Spleen (tissue), 11 donors: ENCODE measurements at regions not wholly inside any gene's neighbourhood (a gene's known extent, or its start where the extent isn't known, plus 50 kb on each side); places are given as distances from the start of the nearest gene placed in this dataset.

Source experiments
- DNase-seq: peaks from one replicate; pipeline ENCODE4 v3.0.0-alpha.2; 2020
- H3K27ac ChIP-seq, 8 donors: fragments of 200-600 bp; sonication (generic) in 7 of 8; 1 replicate in 4 of 8; 2 replicates in 4 of 8; pipeline versions ENCODE4 v1.5.0 to v1.8.0; 2016 to 2021; ENCODE audit warnings: inconsistent platforms in 4 of 8, mild to moderate bottlenecking in 4 of 8, moderate library complexity in 1 of 8
- H3K27me3 ChIP-seq, 7 donors: fragments of 200-600 bp; sonication (generic) in 6 of 7; replicated peaks in 1 of 7; 1 replicate in 4 of 7; 2 replicates in 3 of 7; pipeline versions ENCODE4 v1.5.0 to v1.8.0; 2016 to 2021; ENCODE audit warnings: inconsistent platforms in 3 of 7, mild to moderate bottlenecking in 1 of 7
- H3K36me3 ChIP-seq, 6 donors: fragments of 200-600 bp; sonication (generic) in 5 of 6; 1 replicate in 4 of 6; 2 replicates in 2 of 6; pipeline versions ENCODE4 v1.5.0 to v1.8.0; 2016 to 2021; ENCODE audit warnings: inconsistent platforms in 2 of 6
- H3K4me1 ChIP-seq, 6 donors: fragments of 200-600 bp; sonication (generic) in 5 of 6; 1 replicate in 3 of 6; 2 replicates in 3 of 6; pipeline versions ENCODE4 v1.5.0 to v1.8.0; 2016 to 2021; ENCODE audit warnings: inconsistent platforms in 3 of 6
- H3K4me3 ChIP-seq, 8 donors: fragments of 200-600 bp; sonication (generic) in 7 of 8; 1 replicate in 4 of 8; 2 replicates in 4 of 8; pipeline versions ENCODE4 v1.5.0 to v1.8.0; 2016 to 2021; ENCODE audit warnings: inconsistent platforms in 4 of 8, mild to moderate bottlenecking in 4 of 8, moderate library complexity in 2 of 8
- H3K9me3 ChIP-seq, 8 donors: fragments of 200-600 bp; sonication (generic) in 7 of 8; 1 replicate in 4 of 8; 2 replicates in 4 of 8; pipeline versions ENCODE4 v1.5.0 to v1.8.0; 2016 to 2021; ENCODE audit warnings: inconsistent platforms in 4 of 8
- POLR2A ChIP-seq, 3 donors: fragments of 450-650 bp; IDR thresholded peaks; one replicate each; pipeline ENCODE4 v1.5.1; 2017; ENCODE audit warnings: antibody characterized with exemption in 3 of 3, mild to moderate bottlenecking in 1 of 3
- POLR2AphosphoS5 ChIP-seq, 3 donors: sonication (generic); formaldehyde crosslinking; IDR thresholded peaks; one replicate each; pipeline ENCODE4 v1.5.1; 2017; ENCODE audit warnings: antibody characterized with exemption in 3 of 3
- WGBS, 5 donors: extraction: QIAGEN DNeasy Blood & Tissue Kit in 3 of 5; methylation state at CpG; one replicate each; pipeline versions ENCODE4 v1.1.5 to v1.1.7; 2013 to 2018; 5-methylcytosine and 5-hydroxymethylcytosine counted together
- intact Hi-C: fragments of 100-400 bp; cut with DNase I; formaldehyde crosslinking; loops from one replicate; pipeline ENCODE4 v1.15.0; 2023; ENCODE audit warnings: low total_unique reads
- TF ChIP-seq, protein P1 (sequence below), 11 experiments: fragments of 200-600 bp in 7 of 11; fragments of 450-650 bp in 4 of 11; sonication (generic) in 4 of 11; IDR thresholded peaks in 8 of 11; conservative IDR thresholded peaks in 3 of 11; 1 replicate in 7 of 11; 2 replicates in 4 of 11; pipeline versions ENCODE4 v1.4.0 to v1.8.0; 2016 to 2021; ENCODE audit warnings: antibody characterized with exemption in 11 of 11, inconsistent platforms in 4 of 11, mild to moderate bottlenecking in 1 of 11
- donor health status: healthy with polysubstance abuse.
- donor health status: DM: no; HTN: no; CAD: no; lungs with moderate emphysema.
- donor health status: DM: no; HTN: no; CAD: no.
- donor health status: Bipolar disorder and iron deficiency.
- donor health status: healthy.
- donor health status: DM: no; HTN: no; CAD: no.
- donor health status: DM: yes; HTN: yes; CAD: no.

DNA sequence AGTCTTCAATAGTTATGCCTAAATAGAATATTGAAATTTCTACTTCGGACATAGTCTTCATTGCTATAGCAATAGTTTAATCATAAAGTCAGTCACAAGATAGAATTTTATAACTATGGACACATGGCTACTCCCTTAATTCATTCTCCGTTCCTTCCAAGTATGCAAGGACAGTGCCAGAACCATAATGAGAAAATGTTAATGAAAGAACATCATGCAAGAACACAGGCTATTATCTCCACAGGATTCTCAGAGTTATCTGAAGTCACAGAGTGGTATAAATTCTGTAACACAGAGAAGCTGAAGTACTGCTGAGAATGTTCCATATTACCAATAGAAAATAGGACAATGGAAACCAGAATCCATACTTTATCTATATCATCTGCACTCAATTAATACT is 826.2 kb downstream of the EPHA7 start:
- TF ChIP-seq, protein P1, sequence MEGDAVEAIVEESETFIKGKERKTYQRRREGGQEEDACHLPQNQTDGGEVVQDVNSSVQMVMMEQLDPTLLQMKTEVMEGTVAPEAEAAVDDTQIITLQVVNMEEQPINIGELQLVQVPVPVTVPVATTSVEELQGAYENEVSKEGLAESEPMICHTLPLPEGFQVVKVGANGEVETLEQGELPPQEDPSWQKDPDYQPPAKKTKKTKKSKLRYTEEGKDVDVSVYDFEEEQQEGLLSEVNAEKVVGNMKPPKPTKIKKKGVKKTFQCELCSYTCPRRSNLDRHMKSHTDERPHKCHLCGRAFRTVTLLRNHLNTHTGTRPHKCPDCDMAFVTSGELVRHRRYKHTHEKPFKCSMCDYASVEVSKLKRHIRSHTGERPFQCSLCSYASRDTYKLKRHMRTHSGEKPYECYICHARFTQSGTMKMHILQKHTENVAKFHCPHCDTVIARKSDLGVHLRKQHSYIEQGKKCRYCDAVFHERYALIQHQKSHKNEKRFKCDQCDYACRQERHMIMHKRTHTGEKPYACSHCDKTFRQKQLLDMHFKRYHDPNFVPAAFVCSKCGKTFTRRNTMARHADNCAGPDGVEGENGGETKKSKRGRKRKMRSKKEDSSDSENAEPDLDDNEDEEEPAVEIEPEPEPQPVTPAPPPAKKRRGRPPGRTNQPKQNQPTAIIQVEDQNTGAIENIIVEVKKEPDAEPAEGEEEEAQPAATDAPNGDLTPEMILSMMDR (IDR thresholded peaks at IDR 0.05 in 8 of 11, conservative IDR thresholded peaks at IDR 0.05 in 3 of 11) = no peak
- TF ChIP-seq POLR2AphosphoS5 (IDR thresholded peaks at IDR 0.05) = no peak
- TF ChIP-seq POLR2A (IDR thresholded peaks at IDR 0.05) = no peak
- intact Hi-C loops = no loop called here
- 82 to 97% (median 86%) methylated on average over 2 of the region's 2 CpGs for WGBS, 5 donors

DNA sequence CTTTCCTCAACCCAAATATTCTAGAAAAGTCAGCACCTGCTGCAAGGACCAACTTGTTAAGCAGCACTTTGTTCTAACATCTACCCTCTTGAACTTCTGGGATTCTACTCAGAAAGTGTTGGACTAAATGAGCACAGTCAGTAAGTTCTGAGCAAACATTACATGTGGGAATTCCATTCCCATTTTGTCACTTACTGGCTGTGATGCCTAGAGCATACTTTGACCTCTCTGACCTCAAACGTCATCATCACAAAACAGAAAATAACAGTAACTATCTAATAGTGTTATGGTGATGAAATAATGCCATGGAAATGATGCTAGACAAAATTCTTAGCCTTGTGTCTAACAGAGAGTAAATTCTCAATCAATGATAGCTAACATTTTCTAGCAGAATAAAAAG is 829.4 kb downstream of the EPHA7 start:
- H3K9me3 ChIP-seq = no peaks in the 10 kb centered on the region
- 43 to 73% (median 52%) methylated on average over 1 of the region's 1 CpG for WGBS, 5 donors
- TF ChIP-seq, protein P1 (IDR thresholded peaks at IDR 0.05 in 8 of 11, conservative IDR thresholded peaks at IDR 0.05 in 3 of 11) = no peak
- TF ChIP-seq POLR2A (IDR thresholded peaks at IDR 0.05) (no peak), POLR2AphosphoS5 (IDR thresholded peaks at IDR 0.05) (no peak)
- no peaks in the 10 kb centered on the region for H3K36me3 ChIP-seq
- no peaks in the 10 kb centered on the region for H3K4me1 ChIP-seq
- DNase-seq = no peak
- intact Hi-C loops = no loop called here
- no peaks in the 10 kb centered on the region for H3K27me3 ChIP-seq
- H3K27ac ChIP-seq = no peak overlapping the region
- no peak overlapping the region for H3K4me3 ChIP-seq

More for the DNA sequence above, 826.2 kb downstream of the EPHA7 start:
- Histone ChIP-seq H3K4me1 (no peaks in the 10 kb centered on the region), H3K27me3 (no peaks in the 10 kb centered on the region), H3K27ac (no peak overlapping the region), H3K4me3 (no peak overlapping the region), H3K9me3 (no peaks in the 10 kb centered on the region), H3K36me3 (no peaks in the 10 kb centered on the region)
- DNase-seq = no peak

- H3K4me1 ChIP-seq = no peaks in the 10 kb centered on the region
- no peaks in the 10 kb centered on the region for H3K36me3 ChIP-seq
- no peaks in the 10 kb centered on the region for H3K9me3 ChIP-seq
- WGBS, 5 donors = 19 to 38% (median 27%) methylated on average over 3 of the region's 3 CpGs
- no peak overlapping the region for H3K27ac ChIP-seq
- TF ChIP-seq POLR2A (IDR thresholded peaks at IDR 0.05) = no peak
- no peak overlapping the region for H3K4me3 ChIP-seq
- H3K27me3 ChIP-seq = no peaks in the 10 kb centered on the region
- intact Hi-C loops = no loop called here
- DNase-seq = no peak
Measured at GRCh38 chr6:92588148-92588547, 831.2 kb downstream of the EPHA7 start.

DNA sequence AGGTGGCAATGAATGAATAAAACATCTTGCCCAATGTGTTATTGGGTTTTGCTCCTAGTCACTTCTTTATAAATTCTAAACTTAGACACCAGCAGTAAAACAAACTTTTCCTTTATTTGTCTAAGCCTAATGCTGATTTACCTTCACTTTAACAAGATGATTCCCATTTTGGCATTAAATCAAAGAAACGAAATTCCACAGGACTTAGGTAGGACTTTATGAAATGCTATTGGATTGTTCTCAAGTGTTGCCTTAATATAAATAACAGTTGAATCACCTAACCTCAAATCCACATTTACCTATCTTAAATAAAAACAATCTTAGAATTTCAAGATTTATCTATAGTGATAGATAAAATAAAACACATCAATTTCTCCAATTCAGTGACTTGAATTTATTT is 831.8 kb downstream of the EPHA7 start:
- Histone ChIP-seq H3K9me3 (no peaks in the 10 kb centered on the region), H3K36me3 (no peaks in the 10 kb centered on the region), H3K4me3 (no peak overlapping the region), H3K27me3 (no peaks in the 10 kb centered on the region), H3K27ac (no peak overlapping the region), H3K4me1 (no peaks in the 10 kb centered on the region)
- 39 to 62% (median 55%) methylated on average over 1 of the region's 1 CpG for WGBS, 5 donors
- intact Hi-C loops = no loop called here
- no peak for DNase-seq
- TF ChIP-seq POLR2AphosphoS5 (IDR thresholded peaks at IDR 0.05) (no peak), POLR2A (IDR thresholded peaks at IDR 0.05) (no peak)
- TF ChIP-seq, protein P1 (IDR thresholded peaks at IDR 0.05 in 8 of 11, conservative IDR thresholded peaks at IDR 0.05 in 3 of 11) = no peak
